ENCODE measurements at regions not wholly inside any gene's neighbourhood (a gene's known extent, or its start where the extent isn't known, plus 50 kb on each side); places are given as distances from the start of the nearest gene placed in this dataset.

DNA sequence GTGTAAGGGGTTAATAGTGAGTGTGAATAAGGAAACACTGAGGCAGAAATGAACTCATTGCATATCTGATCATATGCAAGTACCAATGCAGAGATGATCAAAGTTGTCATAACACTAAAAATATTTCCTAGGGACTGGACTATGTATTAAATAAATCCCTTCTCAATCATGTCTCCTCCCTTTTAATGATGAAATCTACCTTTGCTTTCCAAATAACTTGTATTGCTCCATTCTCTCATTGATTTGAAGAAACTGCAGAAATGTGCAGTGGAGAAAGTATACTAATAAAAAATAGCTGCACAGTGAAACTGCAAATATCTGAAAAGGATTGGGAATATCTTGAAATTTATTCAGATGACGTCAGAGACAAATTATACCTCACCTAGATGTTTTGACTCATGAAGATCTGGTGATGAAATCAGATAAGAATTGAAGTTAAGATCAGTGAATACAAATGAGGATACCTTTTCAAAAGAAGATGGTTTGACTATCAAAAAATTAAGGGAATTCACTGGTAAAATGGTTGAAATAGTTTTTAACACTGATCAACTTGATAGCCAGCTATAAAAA, 1264.9 kb upstream of the USP15 start:
- H3K4me3 ChIP-seq (ENCODE audit: low read length): no peak overlapping the region
- peaks cover 3% of the 10 kb centered on the region for H3K9me3 ChIP-seq (replicated peaks; ENCODE audit: low read length)
- no peaks in the 10 kb centered on the region for H3K36me3 ChIP-seq (ENCODE audit: insufficient read depth, low read length)
- H3K4me1 ChIP-seq (ENCODE audit: control insufficient read depth, insufficient read depth, low read length): no peaks in the 10 kb centered on the region
- H3K27me3 ChIP-seq (ENCODE audit: control insufficient read depth, insufficient read depth, low read length): no peaks in the 10 kb centered on the region
- no peak overlapping the region for H3K4me2 ChIP-seq (ENCODE audit: low read length)
- H3K9ac ChIP-seq (ENCODE audit: low read depth, low read length): no peak overlapping the region

DNA sequence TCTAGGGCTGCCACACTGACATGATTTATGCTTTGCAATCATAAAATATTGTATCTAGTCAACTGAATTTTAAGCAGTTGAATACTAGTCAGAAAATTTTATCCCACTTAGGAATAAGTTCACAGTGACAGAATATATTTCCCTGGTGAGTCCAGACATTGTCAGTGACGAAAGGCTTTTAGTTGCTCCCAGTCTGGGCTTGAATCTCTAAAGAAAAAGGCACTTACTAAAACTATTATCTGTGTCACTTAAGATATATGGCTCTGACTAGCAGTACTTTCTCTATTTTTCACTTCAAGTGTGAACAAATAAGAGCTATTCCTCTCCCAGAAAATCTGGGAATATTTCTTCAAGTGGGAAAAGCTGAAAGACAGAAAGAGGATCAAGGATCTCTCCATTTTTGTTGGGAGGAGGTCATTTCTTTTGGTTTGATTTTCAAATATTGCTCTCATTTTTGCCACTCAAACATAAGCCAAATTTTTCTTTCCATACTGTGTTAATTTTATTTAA, 1262.3 kb upstream of the USP15 start:
- no peak overlapping the region for H3K4me3 ChIP-seq (ENCODE audit: low read length)
- H3K27me3 ChIP-seq (ENCODE audit: control insufficient read depth, insufficient read depth, low read length): no peaks in the 10 kb centered on the region
- no peaks in the 10 kb centered on the region for H3K36me3 ChIP-seq (ENCODE audit: insufficient read depth, low read length)
- peaks cover 3% of the 10 kb centered on the region for H3K9me3 ChIP-seq (replicated peaks; ENCODE audit: low read length)
- H3K4me2 ChIP-seq (ENCODE audit: low read length): no peak overlapping the region
- H3K9ac ChIP-seq (ENCODE audit: low read depth, low read length): no peak overlapping the region
- no peaks in the 10 kb centered on the region for H3K4me1 ChIP-seq (ENCODE audit: control insufficient read depth, insufficient read depth, low read length)

DNA sequence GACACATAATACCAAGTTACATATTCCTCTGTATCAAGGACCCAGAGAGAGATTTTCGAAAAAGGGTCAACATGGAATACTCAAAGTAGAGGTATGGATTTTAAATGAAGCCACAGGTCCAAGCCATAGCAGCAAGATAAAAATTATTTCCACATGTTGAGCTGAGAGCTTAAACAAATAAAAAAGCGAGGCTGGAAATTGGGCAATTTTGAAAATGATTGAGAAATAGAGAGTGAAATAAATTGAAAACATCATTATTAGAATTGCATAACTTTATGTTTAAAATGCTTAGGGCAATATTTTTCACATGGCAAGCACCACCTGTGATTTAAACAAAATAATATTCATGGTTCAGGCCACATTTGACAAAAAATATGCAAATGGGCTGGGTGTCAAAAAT, 1251.0 kb upstream of the USP15 start:
- Histone ChIP-seq H3K36me3 (ENCODE audit: insufficient read depth, low read length) (no peaks in the 10 kb centered on the region), H3K9me3 (replicated peaks; ENCODE audit: low read length) (no peaks in the 10 kb centered on the region), H3K27me3 (ENCODE audit: control insufficient read depth, insufficient read depth, low read length) (no peaks in the 10 kb centered on the region), H3K4me3 (ENCODE audit: low read length) (no peak overlapping the region), H3K4me2 (ENCODE audit: low read length) (no peak overlapping the region), H3K4me1 (ENCODE audit: control insufficient read depth, insufficient read depth, low read length) (no peaks in the 10 kb centered on the region), H3K9ac (ENCODE audit: low read depth, low read length) (no peak overlapping the region)

DNA sequence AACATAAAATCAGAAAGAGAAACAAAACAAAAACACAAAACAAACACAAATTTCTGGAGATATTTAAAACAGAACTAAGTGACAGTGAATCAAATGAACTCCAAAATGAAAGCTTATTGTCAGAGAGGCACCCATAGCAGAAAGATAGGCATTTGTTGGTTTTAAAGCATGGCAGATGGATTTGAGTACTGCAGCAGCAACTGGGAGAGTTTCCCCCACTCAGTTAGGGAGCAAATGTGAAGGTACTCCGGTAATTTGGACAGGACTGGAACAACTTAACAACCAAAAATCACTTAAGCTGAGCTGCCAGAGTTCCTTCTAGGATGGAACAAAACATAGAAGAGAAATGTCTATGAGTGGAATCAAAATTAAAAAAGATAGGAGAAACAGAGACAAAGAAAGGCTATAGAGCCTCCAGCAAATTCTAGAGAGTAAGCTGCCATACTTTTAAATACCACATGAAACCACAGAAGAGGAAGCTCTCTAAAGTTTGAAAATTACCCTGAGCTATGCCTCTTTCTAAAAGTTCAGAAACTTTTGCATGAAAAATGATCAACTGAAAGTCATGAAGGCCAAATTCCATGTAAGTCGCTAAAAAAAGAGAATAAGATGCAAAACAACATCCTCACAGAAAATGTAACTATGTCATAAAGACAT, 1248.3 kb upstream of the USP15 start:
- H3K4me2 ChIP-seq (ENCODE audit: low read length): no peak overlapping the region
- no peaks in the 10 kb centered on the region for H3K4me1 ChIP-seq (ENCODE audit: control insufficient read depth, insufficient read depth, low read length)
- no peaks in the 10 kb centered on the region for H3K36me3 ChIP-seq (ENCODE audit: insufficient read depth, low read length)
- no peak overlapping the region for H3K9ac ChIP-seq (ENCODE audit: low read depth, low read length)
- H3K27me3 ChIP-seq (ENCODE audit: control insufficient read depth, insufficient read depth, low read length): no peaks in the 10 kb centered on the region
- no peaks in the 10 kb centered on the region for H3K9me3 ChIP-seq (replicated peaks; ENCODE audit: low read length)
- H3K4me3 ChIP-seq (ENCODE audit: low read length): no peak overlapping the region

DNA sequence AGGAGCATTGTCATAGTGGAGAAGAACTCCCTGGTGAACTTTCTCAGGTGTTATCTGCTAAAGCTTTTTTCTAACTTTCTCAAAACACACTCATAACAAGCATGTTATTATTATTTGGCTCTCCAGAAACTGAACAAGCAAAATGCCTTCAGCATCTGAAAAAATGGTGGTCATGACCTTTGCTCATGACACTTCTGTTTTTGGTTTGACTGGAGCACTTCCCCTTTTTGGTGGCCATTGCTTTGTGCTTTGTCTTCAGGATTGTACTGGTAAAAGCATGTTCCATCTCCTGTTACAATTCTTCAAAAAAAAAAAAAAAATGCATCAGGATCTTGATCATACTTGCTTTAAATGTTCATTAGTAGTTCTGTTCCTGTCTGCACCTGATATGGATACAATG, 1241.6 kb upstream of the USP15 start:
- H3K9me3 ChIP-seq (replicated peaks; ENCODE audit: low read length): no peaks in the 10 kb centered on the region
- no peak overlapping the region for H3K4me2 ChIP-seq (ENCODE audit: low read length)
- no peak overlapping the region for H3K4me3 ChIP-seq (ENCODE audit: low read length)
- no peak overlapping the region for H3K9ac ChIP-seq (ENCODE audit: low read depth, low read length)
- no peaks in the 10 kb centered on the region for H3K4me1 ChIP-seq (ENCODE audit: control insufficient read depth, insufficient read depth, low read length)
- no peaks in the 10 kb centered on the region for H3K27me3 ChIP-seq (ENCODE audit: control insufficient read depth, insufficient read depth, low read length)
- H3K36me3 ChIP-seq (ENCODE audit: insufficient read depth, low read length): no peaks in the 10 kb centered on the region

DNA sequence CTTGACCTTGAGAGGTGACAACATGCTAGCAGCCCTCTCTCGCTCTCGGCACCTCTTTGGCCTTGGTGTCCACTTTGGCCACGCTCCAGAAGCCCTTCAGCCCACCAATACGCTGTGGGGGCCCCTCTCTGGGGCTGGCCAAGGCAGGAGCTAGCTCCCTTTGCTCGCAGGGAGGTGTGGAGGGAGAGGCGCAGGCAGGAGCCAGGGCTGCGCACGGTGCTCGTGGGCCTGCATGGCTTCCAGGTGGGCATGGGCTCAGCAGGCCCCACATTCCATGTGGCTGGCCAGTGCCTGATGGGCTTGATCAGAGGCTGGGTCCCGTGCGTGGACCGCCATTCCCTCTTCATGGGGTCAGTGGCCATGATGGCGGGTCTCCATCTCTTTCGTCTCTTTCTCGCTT, 1237.0 kb upstream of the USP15 start:
- no peak overlapping the region for H3K4me2 ChIP-seq (ENCODE audit: low read length)

DNA sequence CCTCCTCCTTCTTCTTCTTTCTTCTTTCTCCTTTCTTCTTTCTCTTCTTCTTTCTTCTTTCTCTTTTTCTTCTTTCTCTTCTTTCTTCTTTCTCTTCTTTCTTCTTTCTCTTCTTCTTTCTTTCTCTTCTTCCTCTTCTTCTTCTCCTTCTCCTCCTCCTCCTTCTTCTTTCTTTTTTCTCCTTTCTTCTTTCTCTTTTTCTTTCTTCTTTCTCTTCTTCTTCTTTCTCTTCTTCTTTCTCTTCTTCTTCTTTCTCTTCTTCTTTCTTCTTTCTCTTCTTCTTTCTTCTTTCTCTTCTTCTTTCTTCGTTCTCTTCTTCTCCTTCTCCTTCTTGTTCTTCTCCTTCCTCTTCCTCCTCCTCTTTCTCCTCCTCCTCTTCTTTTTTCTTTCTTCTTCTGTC, 1230.7 kb upstream of the USP15 start:
- Histone ChIP-seq H3K9ac (ENCODE audit: low read depth, low read length) (no peak overlapping the region), H3K4me2 (ENCODE audit: low read length) (no peak overlapping the region), H3K4me1 (ENCODE audit: control insufficient read depth, insufficient read depth, low read length) (no peaks in the 10 kb centered on the region), H3K4me3 (ENCODE audit: low read length) (no peak overlapping the region), H3K36me3 (ENCODE audit: insufficient read depth, low read length) (no peaks in the 10 kb centered on the region), H3K27me3 (ENCODE audit: control insufficient read depth, insufficient read depth, low read length) (no peaks in the 10 kb centered on the region), H3K9me3 (replicated peaks; ENCODE audit: low read length) (peaks cover 6% of the 10 kb centered on the region)

More for the DNA sequence above, 1237.0 kb upstream of the USP15 start:
- H3K36me3 ChIP-seq (ENCODE audit: insufficient read depth, low read length): no peaks in the 10 kb centered on the region
- no peak overlapping the region for H3K9ac ChIP-seq (ENCODE audit: low read depth, low read length)
- no peaks in the 10 kb centered on the region for H3K27me3 ChIP-seq (ENCODE audit: control insufficient read depth, insufficient read depth, low read length)
- no peak overlapping the region for H3K4me3 ChIP-seq (ENCODE audit: low read length)
- H3K4me1 ChIP-seq (ENCODE audit: control insufficient read depth, insufficient read depth, low read length): no peaks in the 10 kb centered on the region
- no peaks in the 10 kb centered on the region for H3K9me3 ChIP-seq (replicated peaks; ENCODE audit: low read length)

DNA sequence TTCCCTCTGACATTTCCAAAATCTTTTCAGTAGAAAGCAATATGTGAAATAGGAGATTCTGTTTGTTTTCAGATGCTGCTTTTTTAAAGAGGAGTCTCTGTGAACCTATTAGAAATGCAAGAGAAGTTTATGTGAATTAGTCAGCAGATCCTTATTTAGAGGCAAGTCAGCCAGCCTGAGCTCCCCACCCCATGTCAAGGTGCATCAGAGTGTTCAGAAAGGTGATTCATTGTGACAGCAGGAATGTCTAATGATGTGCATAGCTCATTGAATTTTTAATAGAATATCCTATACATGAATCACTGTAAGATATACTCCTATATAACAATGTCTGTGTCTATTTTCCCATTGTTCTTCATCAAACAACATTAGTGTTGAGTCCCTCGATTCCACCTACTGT, 1222.4 kb upstream of the USP15 start:
- Histone ChIP-seq H3K4me3 (ENCODE audit: low read length) (no peak overlapping the region), H3K27me3 (ENCODE audit: control insufficient read depth, insufficient read depth, low read length) (no peaks in the 10 kb centered on the region), H3K4me2 (ENCODE audit: low read length) (no peak overlapping the region), H3K9ac (ENCODE audit: low read depth, low read length) (no peak overlapping the region), H3K4me1 (ENCODE audit: control insufficient read depth, insufficient read depth, low read length) (no peaks in the 10 kb centered on the region), H3K9me3 (replicated peaks; ENCODE audit: low read length) (peaks cover 5% of the 10 kb centered on the region), H3K36me3 (ENCODE audit: insufficient read depth, low read length) (no peaks in the 10 kb centered on the region)

DNA sequence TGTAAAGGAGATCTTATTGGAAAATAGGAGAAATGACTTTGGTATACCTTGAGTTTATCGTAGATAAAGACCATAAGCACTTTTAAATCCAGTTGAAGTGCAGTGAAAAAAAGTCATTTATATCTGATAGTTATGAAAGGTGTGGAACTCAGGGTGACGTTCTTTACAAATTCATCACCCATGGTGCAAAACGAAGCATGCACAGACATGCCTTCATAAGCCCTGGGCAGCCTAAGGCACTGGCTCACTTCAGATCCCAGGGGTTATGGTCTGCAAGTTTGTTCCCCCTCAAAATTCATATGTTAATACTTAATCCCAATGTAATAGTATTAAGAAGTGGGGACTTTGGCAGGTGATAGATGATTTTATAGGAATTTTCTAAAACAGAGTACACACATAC, 1216.4 kb upstream of the USP15 start:
- H3K36me3 ChIP-seq (ENCODE audit: insufficient read depth, low read length): no peaks in the 10 kb centered on the region
- no peaks in the 10 kb centered on the region for H3K9me3 ChIP-seq (replicated peaks; ENCODE audit: low read length)
- no peak overlapping the region for H3K9ac ChIP-seq (ENCODE audit: low read depth, low read length)
- H3K4me1 ChIP-seq (ENCODE audit: control insufficient read depth, insufficient read depth, low read length): no peaks in the 10 kb centered on the region
- no peak overlapping the region for H3K4me3 ChIP-seq (ENCODE audit: low read length)
- no peak overlapping the region for H3K4me2 ChIP-seq (ENCODE audit: low read length)
- H3K27me3 ChIP-seq (ENCODE audit: control insufficient read depth, insufficient read depth, low read length): no peaks in the 10 kb centered on the region

DNA sequence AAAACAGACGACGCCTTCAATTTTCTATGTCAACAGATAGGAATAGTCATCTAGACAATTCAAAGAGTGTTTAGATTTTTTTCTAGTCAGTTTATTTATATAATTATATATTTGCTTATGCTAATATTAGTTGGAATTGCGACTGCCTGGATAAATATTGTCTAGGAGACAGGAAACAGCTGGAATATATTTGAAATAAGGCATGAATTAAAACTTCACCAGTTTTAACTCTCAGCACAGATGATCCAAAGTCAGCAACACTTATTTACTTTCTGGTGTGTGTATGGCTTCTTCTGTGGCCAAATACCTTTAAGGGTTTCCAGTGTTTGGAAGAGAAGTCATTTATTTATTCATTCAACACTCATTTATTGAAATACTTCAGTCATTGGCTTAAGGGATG, 1215.4 kb upstream of the USP15 start:
- Histone ChIP-seq H3K36me3 (ENCODE audit: insufficient read depth, low read length) (no peaks in the 10 kb centered on the region), H3K4me2 (ENCODE audit: low read length) (no peak overlapping the region), H3K9me3 (replicated peaks; ENCODE audit: low read length) (peaks cover 6% of the 10 kb centered on the region), H3K27me3 (ENCODE audit: control insufficient read depth, insufficient read depth, low read length) (no peaks in the 10 kb centered on the region), H3K9ac (ENCODE audit: low read depth, low read length) (no peak overlapping the region), H3K4me1 (ENCODE audit: control insufficient read depth, insufficient read depth, low read length) (no peaks in the 10 kb centered on the region), H3K4me3 (ENCODE audit: low read length) (no peak overlapping the region)

DNA sequence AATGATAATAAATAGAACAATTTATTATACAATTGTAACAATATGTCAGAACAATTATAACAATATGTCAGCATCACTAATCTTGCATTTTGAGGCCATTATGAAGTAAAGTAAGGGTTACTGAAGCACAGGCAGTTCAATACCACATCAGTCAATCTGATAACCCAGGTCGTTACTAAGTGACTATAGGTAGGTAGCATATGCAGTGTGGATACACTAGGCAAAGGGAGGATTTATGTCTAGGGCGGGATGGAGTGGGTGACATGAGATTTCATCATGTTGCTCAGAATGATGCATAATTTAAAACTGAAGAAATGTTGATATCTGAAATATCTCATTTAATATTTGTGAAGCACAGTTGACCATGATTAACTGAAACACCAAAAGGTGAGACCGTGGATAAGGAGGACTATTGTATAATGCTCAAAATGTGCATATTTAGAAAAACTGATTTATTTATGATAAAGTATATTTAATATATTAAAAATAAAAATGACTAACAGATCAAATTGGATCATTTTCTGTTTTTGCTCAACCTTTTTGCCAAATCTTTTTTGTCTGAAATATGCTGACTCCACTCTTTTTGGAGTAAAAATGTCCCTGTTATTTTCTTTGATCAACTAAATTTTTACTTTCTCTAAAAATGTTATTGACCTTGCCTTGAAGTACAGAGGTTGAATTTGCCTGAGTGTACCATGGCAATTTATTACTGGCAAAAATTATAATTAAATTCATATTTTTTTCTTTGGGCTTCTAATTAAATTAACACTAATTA, 1189.4 kb upstream of the USP15 start:
- H3K4me3 ChIP-seq (ENCODE audit: low read length): no peak overlapping the region
- H3K9ac ChIP-seq (ENCODE audit: low read depth, low read length): no peak overlapping the region
- no peaks in the 10 kb centered on the region for H3K36me3 ChIP-seq (ENCODE audit: insufficient read depth, low read length)
- H3K4me1 ChIP-seq (ENCODE audit: control insufficient read depth, insufficient read depth, low read length): no peaks in the 10 kb centered on the region
- H3K27me3 ChIP-seq (ENCODE audit: control insufficient read depth, insufficient read depth, low read length): no peaks in the 10 kb centered on the region
- H3K9me3 ChIP-seq (replicated peaks; ENCODE audit: low read length): no peaks in the 10 kb centered on the region
- no peak overlapping the region for H3K4me2 ChIP-seq (ENCODE audit: low read length)
